H9 (cell line): ENCODE measurements at regions not wholly inside any gene's neighbourhood (a gene's known extent, or its start where the extent isn't known, plus 50 kb on each side); places are given as distances from the start of the nearest gene placed in this dataset.

Source experiments
- DNase-seq: peaks from one replicate; pipeline ENCODE4 v3.0.0-alpha.2; 2017
- H2AFZ ChIP-seq: one replicate; pipeline ENCODE4 v1.6.1; 2013; ENCODE audit warnings: mild to moderate bottlenecking, low read length, control low read depth, moderate library complexity
- H2AK5ac ChIP-seq: 2 replicates; pipeline ENCODE4 v1.6.1; 2013; ENCODE audit warnings: low read length, control low read depth, mixed read lengths; ENCODE audit not compliant: insufficient read length
- H2BK120ac ChIP-seq: one replicate; pipeline ENCODE4 v1.6.1; 2013; ENCODE audit warnings: low read depth, mild to moderate bottlenecking, low read length, control low read depth, inconsistent platforms; ENCODE audit not compliant: poor library complexity, severe bottlenecking
- H2BK12ac ChIP-seq: 2 replicates; pipeline ENCODE4 v1.6.1; 2013; ENCODE audit warnings: low read length, control low read depth, mixed read lengths, low read depth; ENCODE audit not compliant: insufficient read length
- H2BK15ac ChIP-seq: 2 replicates; pipeline ENCODE4 v1.6.1; 2013; ENCODE audit warnings: low read depth, low read length, control low read depth
- H2BK20ac ChIP-seq: one replicate; pipeline ENCODE4 v1.6.1; 2013; ENCODE audit warnings: low read depth, mild to moderate bottlenecking, low read length, control low read depth, inconsistent platforms; ENCODE audit not compliant: poor library complexity, severe bottlenecking
- H2BK5ac ChIP-seq: 2 replicates; pipeline ENCODE4 v1.6.1; 2013; ENCODE audit warnings: low read length, control low read depth, mixed read lengths; ENCODE audit not compliant: insufficient read length
- H3K14ac ChIP-seq: 2 replicates; pipeline ENCODE4 v1.6.1; 2013; ENCODE audit warnings: low read length, control low read depth; ENCODE audit not compliant: insufficient read depth
- H3K18ac ChIP-seq: 2 replicates; pipeline ENCODE4 v1.6.1; 2013; ENCODE audit warnings: low read depth, mild to moderate bottlenecking, mixed read lengths, low read length, control low read depth; ENCODE audit not compliant: insufficient read length
- H3K23ac ChIP-seq: 2 replicates; pipeline ENCODE4 v1.6.1; 2013; ENCODE audit warnings: low read length, control low read depth, mixed read lengths, low read depth; ENCODE audit not compliant: insufficient read length
- H3K23me2 ChIP-seq: 2 replicates; pipeline ENCODE4 v1.6.1; 2013; ENCODE audit warnings: low read depth, mild to moderate bottlenecking, mixed read lengths, low read length, control low read depth; ENCODE audit not compliant: insufficient read length, poor library complexity, severe bottlenecking
- H3K27ac ChIP-seq: 2 replicates; pipeline ENCODE4 v1.5.1; 2013; ENCODE audit warnings: low read length, control low read depth, mixed read lengths, low read depth; ENCODE audit not compliant: insufficient read length
- H3K27me3 ChIP-seq: 2 replicates; pipeline ENCODE4 v1.6.1; 2013; ENCODE audit warnings: low read length, control low read depth, inconsistent platforms; ENCODE audit not compliant: insufficient read depth
- H3K4ac ChIP-seq: 2 replicates; pipeline ENCODE4 v1.6.1; 2013; ENCODE audit warnings: low read depth, mild to moderate bottlenecking, control low read depth, inconsistent platforms, low read length, moderate library complexity
- H3K4me1 ChIP-seq: 2 replicates; pipeline ENCODE4 v1.6.1; 2013; ENCODE audit warnings: low read length, control low read depth, inconsistent platforms; ENCODE audit not compliant: insufficient read depth
- H3K4me2 ChIP-seq: 2 replicates; pipeline ENCODE4 v1.6.1; 2013; ENCODE audit warnings: low read length, control low read depth, mixed read lengths; ENCODE audit not compliant: insufficient read length, insufficient read depth
- H3K56ac ChIP-seq: 2 replicates; pipeline ENCODE4 v1.6.1; 2013; ENCODE audit warnings: low read depth, mild to moderate bottlenecking, mixed read lengths, low read length, control low read depth; ENCODE audit not compliant: insufficient read length
- H3K79me1 ChIP-seq: 2 replicates; pipeline ENCODE4 v1.6.1; 2013; ENCODE audit warnings: low read depth, mild to moderate bottlenecking, moderate library complexity, low read length, control low read depth, inconsistent platforms; ENCODE audit not compliant: insufficient read depth, poor library complexity, severe bottlenecking
- H3K79me2 ChIP-seq: 2 replicates; pipeline ENCODE4 v1.6.1; 2013; ENCODE audit warnings: low read length, control low read depth, inconsistent platforms; ENCODE audit not compliant: insufficient read depth
- H3K9ac ChIP-seq: 2 replicates; pipeline ENCODE4 v1.6.1; 2013; ENCODE audit warnings: low read length, control low read depth, mixed read lengths; ENCODE audit not compliant: insufficient read length; ENCODE audit errors: extremely low read depth
- H3K9me3 ChIP-seq: one replicate; pipeline ENCODE4 v1.6.1; 2013; ENCODE audit warnings: low read depth, low read length, inconsistent platforms; ENCODE audit not compliant: control insufficient read depth
- H3T11ph ChIP-seq: one replicate; pipeline ENCODE4 v1.6.1; 2013; ENCODE audit warnings: mild to moderate bottlenecking, low read length, control low read depth, inconsistent platforms
- H4K20me1 ChIP-seq: one replicate; pipeline ENCODE4 v1.6.1; 2013; ENCODE audit not compliant: control insufficient read depth, insufficient read length, insufficient read depth
- H4K5ac ChIP-seq: 2 replicates; pipeline ENCODE4 v1.6.1; 2013; ENCODE audit warnings: low read depth, mild to moderate bottlenecking, mixed read lengths, low read length, control low read depth; ENCODE audit not compliant: insufficient read length
- H4K8ac ChIP-seq: replicated peaks from 2 replicates; pipeline ENCODE4 v1.6.1; 2013; ENCODE audit warnings: low read length, control low read depth, mixed read lengths, low read depth; ENCODE audit not compliant: insufficient read length
- H4K91ac ChIP-seq: 2 replicates; pipeline ENCODE4 v1.6.1; 2013; ENCODE audit warnings: low read depth, mild to moderate bottlenecking, moderate library complexity, mixed read lengths, low read length, control low read depth; ENCODE audit not compliant: insufficient read length
- H3K27ac Mint-ChIP-seq, 3 experiments: 2 replicates in 2 of 3; 3 replicates in 1 of 3; pipeline ENCODE4 v1.8.0; 2020 to 2021; ENCODE audit warnings: mixed read lengths in 3 of 3, mild to moderate bottlenecking in 1 of 3, moderate library complexity in 1 of 3
- H3K27me3 Mint-ChIP-seq: 2 replicates; pipeline ENCODE4 v1.8.0; 2021; ENCODE audit warnings: low read depth, mild to moderate bottlenecking, moderate library complexity, mixed read lengths
- H3K36me3 Mint-ChIP-seq, 3 experiments: 2 replicates in 2 of 3; 3 replicates in 1 of 3; pipeline ENCODE4 v1.8.0; 2020 to 2021; ENCODE audit warnings: low read depth in 3 of 3, mixed read lengths in 3 of 3; ENCODE audit not compliant: insufficient read depth in 1 of 3
- H3K4me1 Mint-ChIP-seq, 2 experiments: 2 replicates each; pipeline ENCODE4 v1.8.0; 2020; ENCODE audit warnings: mixed read lengths in 2 of 2
- H3K4me3 Mint-ChIP-seq, 2 experiments: 2 replicates in 1 of 2; 3 replicates in 1 of 2; pipeline ENCODE4 v1.8.0; 2020 to 2021; ENCODE audit warnings: mild to moderate bottlenecking in 2 of 2, mixed read lengths in 2 of 2, moderate library complexity in 1 of 2
- H3K9me3 Mint-ChIP-seq, 2 experiments: 2 replicates in 1 of 2; 3 replicates in 1 of 2; pipeline ENCODE4 v1.8.0; 2020; ENCODE audit warnings: mild to moderate bottlenecking in 2 of 2, mixed read lengths in 2 of 2, moderate library complexity in 1 of 2
- CTCF ChIP-seq: fragments of 200-600 bp; sonication (generic); conservative IDR thresholded peaks from 3 replicates; pipeline ENCODE4 v1.8.0; 2021; ENCODE audit warnings: antibody characterized with exemption, mild to moderate bottlenecking
- WGBS: extraction: QIAGEN DNeasy Blood & Tissue Kit; methylation state at CpG from one replicate; pipeline ENCODE4 v1.1.7; 2013; ENCODE audit warnings: missing lambda C conversion rate, low lambda C conversion rate, mixed read lengths; ENCODE audit not compliant: insufficient read length; ENCODE audit errors: extremely low coverage; 5-methylcytosine and 5-hydroxymethylcytosine counted together

DNA sequence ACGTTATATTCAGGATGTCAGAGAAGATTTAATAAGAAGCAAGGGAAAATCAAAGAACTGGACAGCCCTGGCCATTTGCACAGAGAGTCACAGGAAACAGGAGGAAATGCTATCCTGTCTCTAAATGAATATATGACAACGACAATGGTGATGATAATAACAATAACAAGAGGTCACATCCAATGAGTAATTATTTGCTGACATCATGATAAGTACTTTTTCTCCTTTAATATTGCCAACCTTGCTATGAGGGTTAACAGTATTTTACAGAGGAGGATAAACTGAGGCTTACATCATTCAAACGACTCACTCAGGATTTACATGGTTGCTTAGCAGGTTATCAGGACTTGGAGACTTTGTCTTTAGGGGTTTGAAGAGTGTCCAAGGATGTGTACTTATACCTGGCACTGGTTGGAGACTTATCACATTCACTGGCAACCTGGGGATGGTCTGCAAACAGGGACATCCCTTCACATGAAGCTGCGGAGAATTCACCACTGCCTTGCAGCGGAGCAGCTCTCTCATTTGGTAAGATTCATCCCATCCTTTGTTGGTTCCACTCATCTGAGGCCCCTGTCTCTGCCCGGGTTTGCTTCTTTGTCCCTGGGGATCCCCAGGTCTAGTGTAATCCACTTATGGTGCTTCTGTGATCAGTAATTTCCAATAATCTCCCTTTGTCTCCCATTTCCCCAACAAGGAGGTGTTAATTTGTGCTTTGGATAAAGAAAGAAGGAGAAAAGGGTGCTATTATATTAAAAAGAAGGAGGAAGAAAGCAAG lies 637.8 kb downstream of the BCL11B start:
- no peak overlapping the region for H3K14ac ChIP-seq
- Mint-ChIP-seq H3K27me3 (no peaks in the 10 kb centered on the region; the same call in 1 of the 2 replicates), H3K36me3 (no peaks in the 10 kb centered on the region), H3K9me3 (no peaks in the 10 kb centered on the region), H3K27ac (no peak overlapping the region), H3K4me3 (no peak overlapping the region), H3K4me1 (no peaks in the 10 kb centered on the region)
- no peak overlapping the region for H2BK20ac ChIP-seq
- H3K18ac ChIP-seq, result no peak overlapping the region
- H3K27ac ChIP-seq, result no peak overlapping the region
- H3K56ac ChIP-seq, result no peak overlapping the region
- TF ChIP-seq CTCF, result no peak
- H2AFZ ChIP-seq, result no peak overlapping the region
- H4K5ac ChIP-seq, result no peak overlapping the region
- no peak overlapping the region for H2BK12ac ChIP-seq
- H4K8ac ChIP-seq, result no peak overlapping the region
- H3K9ac ChIP-seq, result no peak overlapping the region
- H2BK5ac ChIP-seq, result no peak overlapping the region
- H3K27me3 ChIP-seq, result no peaks in the 10 kb centered on the region; the same call in 1 of the 2 replicates
- WGBS, result no CpG with 5 or more reads among the region's 6 CpGs
- H3K4me1 ChIP-seq, result no peaks in the 10 kb centered on the region
- no peak overlapping the region for H3K4me2 ChIP-seq
- H3K79me1 ChIP-seq, result no peaks in the 10 kb centered on the region
- H3K9me3 ChIP-seq, result no peaks in the 10 kb centered on the region
- no peak overlapping the region for H2BK120ac ChIP-seq
- no peak for DNase-seq
- no peaks in the 10 kb centered on the region for H3K23me2 ChIP-seq
- no peaks in the 10 kb centered on the region for H3K79me2 ChIP-seq
- H2AK5ac ChIP-seq, result no peak overlapping the region
- no peak overlapping the region for H3K4ac ChIP-seq
- H3K23ac ChIP-seq, result no peak overlapping the region
- H2BK15ac ChIP-seq, result no peak overlapping the region
- H4K20me1 ChIP-seq, result no peaks in the 10 kb centered on the region
- H3T11ph ChIP-seq, result no peak overlapping the region
- H4K91ac ChIP-seq, result no peak overlapping the region
